ENCODE measurements at regions not wholly inside any gene's neighbourhood (a gene's known extent, or its start where the extent isn't known, plus 50 kb on each side); places are given as distances from the start of the nearest gene placed in this dataset.
"Not testable (repeated sequence)": the region's sequence is repeated elsewhere in the genome, so short reads cannot be mapped to it uniquely, and the experiment has no call there.

GRCh38 chr4:112940336-112940735 is 109.1 kb upstream of the ANK2 start:
- no peak for DNase-seq (ENCODE audit: low read depth in 2 of 3, low spot score in 2 of 3)

DNA sequence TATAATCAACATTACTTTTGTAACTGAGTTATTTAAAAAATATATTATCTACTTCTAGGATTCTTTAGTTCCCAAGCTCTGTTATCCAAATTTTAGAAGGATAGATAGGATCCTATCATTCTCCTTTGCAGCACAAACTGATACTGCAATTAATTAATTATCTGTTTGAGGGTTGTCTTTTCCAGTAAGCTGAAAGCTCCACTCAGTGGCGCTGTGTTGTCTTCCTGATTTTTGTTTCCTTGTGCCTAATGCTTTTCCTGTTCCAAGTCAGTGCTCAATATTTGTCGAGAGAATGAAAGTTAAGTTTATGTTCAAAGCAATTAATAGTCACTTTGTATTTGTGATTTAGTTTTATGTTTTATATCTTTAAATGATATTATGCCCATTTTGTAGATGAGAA is 107.4 kb upstream of the ANK2 start:
- no peak for DNase-seq (ENCODE audit: low read depth in 2 of 3, low spot score in 2 of 3)

DNA sequence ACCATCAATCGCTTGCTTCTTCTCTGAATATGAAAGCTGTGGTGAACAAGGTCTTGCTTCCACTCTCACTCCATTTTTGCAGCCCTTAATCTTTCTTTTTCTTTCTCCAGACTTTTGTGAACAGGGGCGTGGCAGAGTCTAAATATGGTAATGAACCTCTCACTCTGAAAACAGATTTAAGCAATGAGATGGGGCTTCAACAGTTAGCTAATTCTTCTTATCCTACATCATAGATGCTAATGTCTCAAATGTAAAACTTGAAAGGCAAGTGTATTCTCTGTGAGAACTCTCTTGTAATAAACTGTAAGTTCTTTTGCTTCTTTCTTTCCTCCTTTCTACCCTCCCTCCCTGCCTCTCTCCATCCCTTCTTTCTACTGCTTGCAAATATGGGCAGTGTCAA is 106.5 kb upstream of the ANK2 start:
- no peak for DNase-seq (ENCODE audit: low read depth in 2 of 3, low spot score in 2 of 3)

- no peak for DNase-seq (ENCODE audit: low read depth in 2 of 3, low spot score in 2 of 3)
Observed at GRCh38 chr4:112944006-112944405, 105.4 kb upstream of the ANK2 start.

DNA sequence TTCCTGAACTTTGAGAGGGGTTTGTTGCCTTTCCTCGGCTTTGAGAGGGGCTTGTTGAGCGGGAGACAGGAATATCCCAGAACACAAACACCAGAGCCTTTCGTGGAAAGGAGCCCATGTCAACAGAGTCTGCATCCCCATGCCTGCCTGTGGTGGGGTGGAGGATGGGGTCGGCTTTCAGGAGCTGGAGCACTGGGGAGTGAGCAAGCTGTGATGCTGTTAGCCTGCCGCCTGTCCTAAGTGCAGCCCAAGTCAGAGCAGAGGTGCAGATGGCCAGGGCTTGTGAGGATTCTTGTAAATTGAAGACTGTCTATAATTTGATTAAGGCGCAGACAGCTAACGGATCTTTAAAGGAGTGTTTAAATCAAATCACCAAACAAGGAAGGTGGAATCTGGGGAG is 103.3 kb upstream of the ANK2 start:
- no peak for DNase-seq (ENCODE audit: low read depth in 2 of 3, low spot score in 2 of 3)

GRCh38 chr4:112947616-112948015 is 101.8 kb upstream of the ANK2 start:
- DNase-seq (ENCODE audit: low read depth in 2 of 3, low spot score in 2 of 3) = no peak

GRCh38 chr4:112951362-112952312 is 97.8 kb upstream of the ANK2 start:
- no peak for DNase-seq (ENCODE audit: low read depth in 2 of 3, low spot score in 2 of 3)

GRCh38 chr4:112952313-112952700 is 97.1 kb upstream of the ANK2 start:
- no peak for DNase-seq (ENCODE audit: low read depth in 2 of 3, low spot score in 2 of 3)

DNA sequence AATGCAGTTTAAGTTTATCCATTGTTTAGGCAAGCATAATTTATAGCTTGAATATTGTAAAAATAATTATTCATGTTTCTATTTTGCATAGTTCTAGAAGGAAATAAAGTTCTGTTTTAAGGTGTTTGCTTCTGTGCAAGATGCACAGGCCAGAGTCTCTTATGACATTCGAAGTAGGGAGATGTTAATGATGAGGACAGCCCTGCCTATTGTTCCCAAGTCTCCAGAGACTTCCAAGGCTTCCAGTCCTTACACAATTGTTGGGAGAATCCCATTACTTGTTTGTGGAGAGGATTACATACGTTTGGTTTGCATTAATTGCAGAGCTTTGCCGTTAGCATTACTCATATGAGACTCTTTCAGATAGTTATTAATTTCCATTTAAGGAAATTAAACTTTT is 96.2 kb upstream of the ANK2 start:
- no peak for DNase-seq (ENCODE audit: low read depth in 2 of 3, low spot score in 2 of 3)

DNA sequence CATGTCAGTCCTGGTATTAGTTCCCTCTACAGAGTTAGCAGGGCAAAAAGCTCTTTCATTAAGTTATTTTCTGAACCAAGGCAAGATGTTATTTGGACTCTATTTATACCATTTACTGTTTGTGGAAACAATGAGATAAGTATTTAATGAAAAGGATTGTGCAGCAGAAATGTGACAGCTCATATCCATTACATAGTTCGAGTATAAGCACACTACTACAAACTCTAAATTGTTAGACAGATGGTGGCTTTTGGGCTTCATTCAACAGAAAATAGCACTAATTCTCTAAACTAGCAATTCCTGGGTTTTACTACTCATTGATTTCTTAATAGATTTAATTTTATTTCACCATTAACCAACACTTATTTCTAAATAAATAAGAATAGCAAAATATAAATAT is 95.2 kb upstream of the ANK2 start:
- no peak for DNase-seq (ENCODE audit: low read depth in 2 of 3, low spot score in 2 of 3)

GRCh38 chr4:112956484-112956896 is 93.0 kb upstream of the ANK2 start:
- DNase-seq (ENCODE audit: low read depth in 2 of 3, low spot score in 2 of 3) = no peak

- not testable (repeated sequence) for DNase-seq (ENCODE audit: low read depth in 2 of 3, low spot score in 2 of 3)
Observed at GRCh38 chr4:112957764-112958163, 91.7 kb upstream of the ANK2 start.

DNA sequence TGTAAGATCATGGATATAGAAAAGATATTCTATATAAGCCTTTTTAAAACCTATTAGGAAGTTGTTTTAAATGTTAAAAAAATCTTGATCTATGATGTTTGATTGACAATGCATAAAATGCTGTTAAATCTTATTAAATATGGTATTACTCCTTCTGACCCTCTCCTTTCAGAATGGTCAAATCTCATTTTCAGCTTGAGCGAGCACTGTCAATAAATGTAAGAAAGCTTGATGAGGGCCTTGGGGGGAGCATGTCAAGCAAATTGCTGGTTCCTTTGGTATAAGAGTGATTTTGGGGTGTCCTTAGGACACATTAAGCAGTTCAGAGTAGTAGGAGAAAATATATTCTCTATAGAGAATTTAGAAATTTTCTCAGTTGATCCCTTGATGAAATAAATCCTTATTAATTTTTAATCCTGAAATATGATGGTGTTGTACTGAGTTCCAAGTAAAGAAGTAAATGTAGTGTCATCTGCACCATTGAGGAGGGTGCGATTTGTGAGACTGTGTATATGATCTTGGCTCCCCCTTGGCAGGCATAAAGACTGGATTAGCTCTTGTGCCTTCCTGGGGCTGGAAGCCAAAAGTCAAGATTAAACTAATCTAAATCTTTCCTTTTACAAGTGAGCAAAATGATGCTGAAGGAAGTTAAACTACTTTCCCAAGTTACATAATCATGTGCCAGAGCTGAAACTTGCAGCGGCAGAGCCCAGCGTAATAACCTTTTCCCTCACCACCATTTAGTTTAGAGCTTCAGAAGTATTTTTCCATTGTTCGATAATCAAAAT is 82.6 kb upstream of the ANK2 start:
- DNase-seq (ENCODE audit: low read depth in 2 of 3, low spot score in 2 of 3) = no peak

DNA sequence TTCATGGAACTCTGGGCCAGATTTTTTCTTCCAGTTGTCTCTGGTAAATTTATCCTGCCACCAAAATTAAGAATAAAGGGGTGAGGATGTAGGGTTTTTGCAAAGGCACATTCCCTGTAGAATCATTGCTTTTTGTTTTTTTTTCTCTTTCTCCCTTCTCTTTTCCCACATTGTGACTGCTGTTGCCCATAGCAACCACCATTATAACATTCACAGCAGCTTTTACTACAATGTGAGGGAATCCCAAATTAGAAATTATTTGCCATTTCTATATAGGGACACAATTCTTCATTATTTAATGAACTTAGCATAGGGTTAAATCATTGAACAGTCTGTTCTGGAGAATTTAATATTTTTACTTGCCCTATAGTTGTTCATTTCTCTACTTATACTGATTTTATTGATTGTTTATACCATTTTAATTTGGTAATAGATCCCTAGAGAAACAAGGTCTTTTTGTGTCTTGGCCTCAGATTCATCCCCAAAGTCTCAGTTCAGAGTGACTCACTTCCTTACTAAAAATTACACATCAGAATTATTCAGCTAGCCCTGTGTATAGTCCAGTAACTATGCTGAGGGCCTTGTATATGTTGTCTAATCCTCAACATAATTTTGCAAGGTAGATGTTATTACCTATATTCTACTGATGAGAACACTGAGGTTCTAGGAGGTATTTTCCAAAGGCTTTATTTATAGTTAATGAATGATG is 80.8 kb upstream of the ANK2 start:
- no peak for DNase-seq (ENCODE audit: low read depth in 2 of 3, low spot score in 2 of 3)

DNA sequence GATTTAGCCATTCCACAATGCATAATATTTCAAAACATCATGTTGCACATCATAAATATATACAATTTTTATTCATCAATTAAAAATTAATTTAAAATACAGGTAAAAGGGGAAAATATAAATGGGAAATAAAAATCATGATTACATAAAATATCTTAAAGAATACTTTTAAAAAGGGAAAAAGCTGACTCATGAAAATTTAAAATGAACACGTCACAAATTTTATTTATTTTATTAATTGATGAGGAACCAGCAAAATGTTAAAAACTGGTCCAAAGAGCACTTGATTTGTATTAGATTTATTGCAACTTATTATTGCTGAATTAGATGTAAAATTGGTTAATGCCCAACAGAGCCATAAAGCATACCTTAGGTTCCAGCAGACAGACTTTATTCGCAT is 78.5 kb upstream of the ANK2 start:
- DNase-seq (ENCODE audit: low read depth in 2 of 3, low spot score in 2 of 3) = no peak

GRCh38 chr4:112973750-112974251 is 75.7 kb upstream of the ANK2 start:
- DNase-seq (ENCODE audit: low read depth in 2 of 3, low spot score in 2 of 3) = no peak

DNA sequence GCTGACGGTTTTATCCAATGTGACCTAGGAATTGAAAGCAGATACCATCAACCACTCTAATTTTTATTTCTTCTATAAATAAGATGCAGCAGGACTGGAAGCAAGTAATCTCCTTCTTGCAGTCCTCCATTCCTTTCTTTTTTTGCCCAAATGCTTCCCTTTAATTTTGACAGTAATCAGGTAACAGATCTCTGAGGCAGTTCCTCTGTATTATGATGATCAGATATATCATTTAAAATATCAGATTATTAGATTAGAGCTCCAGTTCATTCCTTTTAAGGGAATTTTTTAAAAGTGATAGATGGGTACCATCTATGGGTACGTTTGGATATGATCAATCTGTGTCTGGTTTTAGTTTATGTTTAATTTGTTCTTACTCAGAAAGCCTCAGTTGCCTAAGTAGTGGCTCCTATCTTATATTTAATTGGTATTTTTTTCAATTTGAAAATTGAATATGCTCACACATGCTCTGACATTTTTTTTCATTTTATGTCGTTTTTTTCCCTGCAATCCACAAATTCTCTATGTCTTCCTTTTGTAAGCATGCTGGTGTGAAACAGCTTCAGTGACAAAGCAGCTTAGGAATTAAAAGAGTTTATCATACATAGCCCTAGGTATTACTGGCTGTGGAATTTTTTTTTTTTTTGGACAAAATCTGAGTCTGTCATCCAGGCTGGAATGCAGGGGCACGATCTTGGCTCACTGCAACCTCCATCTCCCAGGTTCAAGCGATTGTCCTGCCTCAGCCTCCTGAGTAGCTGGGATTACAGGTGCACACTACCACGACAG is 73.7 kb upstream of the ANK2 start:
- no peak for DNase-seq (ENCODE audit: low read depth in 2 of 3, low spot score in 2 of 3)

DNA sequence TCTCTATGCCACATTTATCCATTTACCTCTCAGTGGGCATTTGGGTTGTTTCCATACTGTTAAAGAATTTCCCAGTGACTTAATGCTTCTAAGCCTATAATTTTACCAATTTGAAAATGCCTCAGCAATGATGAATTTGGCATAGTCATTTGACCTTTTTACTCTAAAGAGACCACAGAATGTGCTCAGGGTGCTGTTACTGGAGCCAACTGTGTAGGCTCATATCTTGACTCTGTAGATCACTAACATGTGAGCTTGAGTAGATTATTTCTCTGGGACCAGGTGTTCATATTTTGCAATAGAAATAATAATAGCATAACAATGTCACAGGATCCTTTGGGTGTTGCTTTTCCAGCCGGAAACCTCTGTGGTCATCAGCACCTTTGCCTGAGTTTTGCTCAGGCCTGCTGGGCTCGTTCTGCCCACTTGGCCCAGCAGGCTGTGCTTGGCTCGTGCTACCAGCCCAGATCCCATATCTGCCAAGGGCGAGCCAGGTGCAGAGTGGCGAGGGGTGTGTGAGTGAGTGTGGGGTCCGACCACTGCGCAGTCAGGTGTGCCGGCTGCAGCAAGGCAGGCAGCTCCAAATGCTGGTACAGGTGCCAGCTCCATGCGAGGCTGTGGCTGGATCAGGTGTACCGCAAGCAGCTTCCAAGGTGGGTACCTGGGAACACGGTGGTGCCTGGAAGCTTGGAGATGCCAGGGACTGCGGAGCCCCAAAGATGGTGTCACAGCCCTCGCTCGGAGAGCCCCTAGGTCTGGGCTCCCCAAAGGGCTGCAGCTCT is 70.6 kb upstream of the ANK2 start:
- DNase-seq (ENCODE audit: low read depth in 2 of 3, low spot score in 2 of 3) = no peak

- DNase-seq (ENCODE audit: low read depth in 2 of 3, low spot score in 2 of 3) = no peak
Observed at GRCh38 chr4:112979881-112980421, 69.5 kb upstream of the ANK2 start.

DNA sequence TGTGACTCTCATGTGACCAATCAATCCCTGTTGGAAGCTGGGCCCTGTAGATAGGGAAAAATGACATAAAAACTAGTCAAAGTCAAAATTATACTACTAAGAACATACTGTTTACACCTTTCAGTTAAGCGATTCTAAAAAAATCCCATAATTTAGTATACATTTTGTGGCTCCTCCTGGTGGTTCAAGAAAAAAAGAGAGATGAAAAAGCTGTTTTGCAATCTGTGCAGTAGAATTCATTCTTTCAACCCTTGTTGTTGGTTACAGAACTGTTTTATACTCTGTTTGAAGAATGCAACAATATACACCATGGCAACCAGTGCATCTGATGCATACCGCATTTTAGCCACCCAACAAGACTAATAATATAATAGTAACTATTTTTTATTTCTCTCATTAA is 66.8 kb upstream of the ANK2 start:
- DNase-seq (ENCODE audit: low read depth in 2 of 3, low spot score in 2 of 3) = no peak

Data from activated CD8-positive, alpha-beta memory T cell treated with anti-CD3 and anti-CD28 coated beads for 48 hours (primary cell).